Midbrain (tissue), 1 donor: ENCODE measurements at regions not wholly inside any gene's neighbourhood (a gene's known extent, or its start where the extent isn't known, plus 50 kb on each side); places are given as distances from the start of the nearest gene placed in this dataset.
A peak's percentile ranks its signal among the peaks of the same experiment; 100 is the strongest.
"Not testable (repeated sequence)": the region's sequence is repeated elsewhere in the genome, so short reads cannot be mapped to it uniquely, and the experiment has no call there.

Experiments
- DNase-seq: peaks from one replicate; lab custom pipeline; 2025; lab: John Stamatoyannopoulos, UW

- no peak for DNase-seq
These were observed 57.6 kb upstream of the FAM171A1 start for GRCh38 chr10:15428681-15429080.

- peak; percentile 54 for DNase-seq
These were observed 56.8 kb upstream of the FAM171A1 start for GRCh38 chr10:15427843-15428414.

GRCh38 chr10:15426558-15426957 is 55.5 kb upstream of the FAM171A1 start:
- no peak for DNase-seq

- DNase-seq = no peak
These were observed 55.0 kb upstream of the FAM171A1 start for GRCh38 chr10:15426115-15426514.

GRCh38 chr10:15421875-15422274 is 50.8 kb upstream of the FAM171A1 start:
- DNase-seq = not testable (repeated sequence)
